ENCODE measurements at regions not wholly inside any gene's neighbourhood (a gene's known extent, or its start where the extent isn't known, plus 50 kb on each side); places are given as distances from the start of the nearest gene placed in this dataset.
"Not testable (repeated sequence)": the region's sequence is repeated elsewhere in the genome, so short reads cannot be mapped to it uniquely, and the experiment has no call there.

DNA sequence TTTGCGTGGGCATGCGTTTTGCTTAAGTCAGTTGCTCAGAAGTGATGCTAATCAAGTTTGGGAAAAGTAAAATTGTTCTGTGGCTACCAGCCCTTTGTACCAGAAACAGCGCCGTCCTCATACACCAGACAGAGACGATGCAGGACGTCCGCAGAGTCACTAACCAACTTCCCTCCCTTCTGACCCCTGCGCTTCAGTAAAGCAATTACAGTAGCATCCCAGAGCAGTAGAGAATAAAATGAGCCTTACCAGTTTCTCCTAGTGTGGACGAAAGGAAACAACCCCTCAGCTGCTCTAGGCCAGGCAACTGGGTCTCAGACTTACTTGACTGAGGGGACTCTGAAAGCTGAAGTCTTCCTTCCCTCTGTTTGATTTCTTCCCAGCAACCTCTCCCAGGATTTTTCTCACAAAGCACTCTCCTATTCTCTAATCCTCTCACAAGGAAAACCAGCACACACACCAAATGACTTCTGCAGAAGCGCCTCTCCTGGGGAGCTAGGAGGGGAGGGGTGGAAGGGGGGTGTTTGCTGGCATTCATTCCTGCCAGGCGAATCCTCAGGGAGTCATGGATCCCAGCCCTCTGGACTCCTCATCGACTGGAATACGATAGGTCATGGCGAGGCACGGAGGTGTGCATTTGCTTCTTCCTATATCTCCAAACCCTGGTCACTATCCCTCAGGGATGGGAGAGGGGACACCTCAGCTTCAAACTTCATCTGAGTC is 56.0 kb upstream of the MID1 start:
- no peaks in the 10 kb centered on the region for H3K36me3 Mint-ChIP-seq
- no peak for ATAC-seq
- no peaks in the 10 kb centered on the region for H3K4me1 Mint-ChIP-seq
- H3K9me3 Mint-ChIP-seq = no peaks in the 10 kb centered on the region
- no peak overlapping the region for H3K27ac Mint-ChIP-seq
- no peak overlapping the region for H3K4me3 Mint-ChIP-seq
- H3K27me3 Mint-ChIP-seq = no peaks in the 10 kb centered on the region

DNA sequence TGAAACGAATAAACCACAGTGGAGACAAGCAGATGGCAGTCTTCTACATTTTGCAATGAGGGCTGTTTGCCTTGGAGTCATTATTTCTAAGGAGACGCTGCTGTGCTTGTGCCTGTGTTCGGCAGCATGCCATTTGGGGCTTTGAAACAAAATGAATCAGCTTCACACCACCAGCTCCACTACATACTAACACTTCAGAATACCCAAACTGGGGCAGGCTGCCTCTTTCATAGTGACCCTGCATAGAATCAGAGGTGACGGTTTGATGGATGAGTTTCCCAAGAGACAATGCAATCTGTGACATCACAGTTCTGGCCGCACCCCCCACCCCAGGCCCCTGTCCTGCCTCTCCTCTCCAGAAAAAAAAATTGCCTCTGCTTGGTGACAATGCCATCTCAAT is 57.1 kb upstream of the MID1 start:
- Mint-ChIP-seq H3K4me1 (no peaks in the 10 kb centered on the region), H3K9me3 (no peaks in the 10 kb centered on the region), H3K36me3 (no peaks in the 10 kb centered on the region), H3K27ac (no peak overlapping the region), H3K4me3 (no peak overlapping the region), H3K27me3 (no peaks in the 10 kb centered on the region)
- ATAC-seq = no peak

DNA sequence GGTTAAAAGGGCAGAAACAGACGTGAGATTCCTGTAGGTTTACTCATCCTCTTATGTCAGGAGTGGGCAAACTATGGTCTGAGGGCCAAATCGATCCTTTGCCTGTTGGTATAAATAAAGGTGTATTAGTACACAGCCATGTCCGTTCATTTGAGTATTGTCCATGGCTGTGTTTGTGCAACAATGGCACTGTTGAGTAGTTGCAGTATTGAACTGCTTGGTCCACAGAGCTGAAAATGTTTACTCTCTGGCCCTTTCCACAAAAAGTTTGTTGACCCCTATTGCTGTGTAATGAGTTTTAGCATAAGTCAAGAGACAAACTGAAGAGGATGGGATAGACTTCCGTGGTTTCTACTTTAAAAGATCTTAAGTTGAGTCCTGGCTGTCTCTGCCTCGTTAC is 59.0 kb upstream of the MID1 start:
- no peak overlapping the region for H3K4me3 Mint-ChIP-seq

DNA sequence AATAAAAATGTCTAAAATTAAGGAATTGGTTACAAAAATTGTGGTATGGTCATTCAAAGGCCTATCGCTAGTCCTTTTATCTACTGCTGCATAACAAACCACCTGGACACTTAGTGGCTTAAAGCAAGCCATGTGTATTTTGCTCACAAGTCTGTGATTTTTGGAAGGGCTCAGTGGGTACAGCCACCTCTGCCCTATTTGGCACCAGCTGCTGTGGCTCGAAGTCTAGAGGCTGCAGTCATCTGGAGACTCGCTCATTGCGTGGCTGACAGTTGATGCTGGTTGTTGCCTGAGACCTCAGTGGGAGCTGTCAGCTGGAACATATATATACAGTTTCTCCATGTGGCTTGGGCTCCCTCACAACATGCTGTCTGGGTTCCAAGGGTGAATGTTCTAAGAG is 60.8 kb upstream of the MID1 start:
- Mint-ChIP-seq H3K27ac (no peak overlapping the region), H3K27me3 (no peaks in the 10 kb centered on the region), H3K36me3 (no peaks in the 10 kb centered on the region), H3K9me3 (no peaks in the 10 kb centered on the region), H3K4me3 (no peak overlapping the region), H3K4me1 (no peaks in the 10 kb centered on the region)
- no peak for ATAC-seq

More for the DNA sequence above, 59.0 kb upstream of the MID1 start:
- Mint-ChIP-seq H3K27ac (no peak overlapping the region), H3K36me3 (no peaks in the 10 kb centered on the region), H3K27me3 (no peaks in the 10 kb centered on the region), H3K4me1 (no peaks in the 10 kb centered on the region), H3K9me3 (no peaks in the 10 kb centered on the region)
- no peak for ATAC-seq

DNA sequence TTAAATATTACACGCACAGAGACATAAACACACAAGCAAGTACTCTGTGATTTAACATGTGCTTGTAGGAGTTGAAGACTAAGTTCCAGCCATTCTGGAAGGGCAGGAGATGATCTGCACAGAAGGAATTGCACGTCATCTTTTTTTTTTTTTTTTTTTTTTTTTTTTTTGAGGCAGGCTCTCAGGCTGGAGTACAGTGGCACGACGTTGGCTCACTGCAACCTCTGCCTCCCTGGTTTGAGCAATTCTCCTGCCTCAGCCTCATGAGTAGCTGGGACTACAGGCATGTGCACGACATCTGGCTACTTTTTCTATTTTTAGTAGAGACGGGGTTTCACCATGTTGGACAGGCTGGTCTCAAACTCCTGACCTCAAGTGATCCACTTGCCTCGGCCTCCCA is 63.2 kb upstream of the MID1 start:
- H3K36me3 Mint-ChIP-seq, H3K4me1 Mint-ChIP-seq, H3K27me3 Mint-ChIP-seq, H3K4me3 Mint-ChIP-seq, H3K27ac Mint-ChIP-seq, ATAC-seq, H3K9me3 Mint-ChIP-seq: not testable (repeated sequence)

DNA sequence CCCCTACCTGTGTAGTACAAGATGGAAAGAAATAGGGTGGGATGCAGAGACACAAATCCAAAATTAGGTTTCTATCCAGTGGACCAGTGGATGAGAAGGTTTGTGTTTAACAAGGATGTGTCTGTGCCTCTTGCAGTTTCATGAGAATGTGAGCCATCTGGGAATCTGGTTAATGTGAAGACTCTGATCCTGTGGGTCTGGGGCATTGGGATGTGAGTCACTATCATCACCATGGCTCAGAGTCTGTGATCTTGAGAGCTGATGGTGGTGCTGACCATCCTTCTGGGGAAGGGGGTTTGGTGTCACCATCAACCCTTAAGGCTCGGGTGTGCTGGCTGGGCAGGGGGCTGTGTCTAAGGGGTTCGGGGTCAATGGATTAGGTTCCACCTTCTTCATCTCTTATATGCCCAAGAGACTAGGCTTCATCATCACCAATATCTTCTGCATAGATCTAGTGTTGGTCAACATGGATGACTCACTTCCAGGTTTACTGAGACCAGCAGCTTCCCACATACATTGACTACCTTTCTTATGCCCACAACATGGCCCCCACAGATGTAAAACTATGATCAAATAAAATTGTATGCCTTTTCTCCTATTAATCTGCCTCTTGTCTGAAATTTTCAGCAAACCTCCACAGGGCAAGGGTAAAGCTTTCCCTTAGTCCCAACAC is 65.7 kb upstream of the MID1 start:
- Mint-ChIP-seq H3K4me1 (no peaks in the 10 kb centered on the region), H3K27me3 (no peaks in the 10 kb centered on the region), H3K27ac (no peak overlapping the region), H3K4me3 (no peak overlapping the region), H3K36me3 (no peaks in the 10 kb centered on the region), H3K9me3 (peaks cover 2% of the 10 kb centered on the region)
- ATAC-seq = no peak

DNA sequence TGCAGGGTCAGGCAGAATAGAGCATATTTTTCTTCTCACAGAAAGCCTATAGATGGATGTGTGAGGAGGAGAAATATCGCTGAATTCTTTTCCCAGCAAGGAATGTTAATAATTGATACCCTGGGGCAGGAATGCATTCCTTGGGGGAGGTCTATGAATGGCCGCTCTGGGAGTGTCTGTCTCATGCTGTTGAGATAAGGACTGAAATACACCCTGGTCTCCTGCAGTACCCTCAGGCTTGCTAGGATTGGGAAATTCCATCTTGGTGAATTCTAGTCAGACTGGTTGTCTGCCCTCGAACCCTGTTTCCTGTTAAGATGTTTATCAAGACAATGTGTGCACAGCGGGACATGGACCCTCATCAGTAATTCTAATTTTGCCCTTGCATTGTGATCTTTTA is 71.4 kb upstream of the MID1 start:
- not testable (repeated sequence) for H3K27ac Mint-ChIP-seq, H3K9me3 Mint-ChIP-seq, ATAC-seq, H3K27me3 Mint-ChIP-seq, H3K4me1 Mint-ChIP-seq, H3K36me3 Mint-ChIP-seq, H3K4me3 Mint-ChIP-seq

DNA sequence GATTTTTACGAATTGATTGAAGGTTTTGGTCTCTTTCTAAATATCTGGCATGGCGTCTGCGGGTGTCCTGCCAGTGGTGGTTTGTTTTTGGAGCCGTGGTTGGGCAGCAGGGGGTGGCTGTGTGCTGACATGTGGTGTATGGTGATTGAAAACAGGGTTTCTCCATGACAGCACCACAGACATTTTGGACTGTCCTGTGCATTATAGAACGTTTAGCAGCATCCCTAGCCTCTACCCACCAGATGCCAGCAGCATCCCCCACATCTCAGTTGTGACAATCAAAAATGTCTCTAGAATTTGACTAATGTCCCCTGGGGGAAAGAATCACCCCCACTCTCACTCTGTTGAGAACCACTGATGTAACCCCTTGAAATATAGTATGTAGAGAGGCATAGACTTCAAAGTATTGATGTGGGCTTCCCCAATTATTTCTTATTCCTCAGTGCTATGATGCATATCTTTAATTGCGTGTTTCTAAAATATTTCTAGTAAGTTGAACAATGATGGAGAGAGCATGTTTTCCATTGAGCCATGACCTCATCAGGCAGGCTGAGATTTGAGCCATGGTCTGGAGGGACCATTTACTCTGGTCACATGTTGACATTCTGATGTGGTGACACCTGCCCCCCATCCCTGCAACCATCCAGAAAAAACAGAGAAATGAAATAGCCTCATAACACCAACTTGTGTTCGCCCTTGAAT is 77.4 kb upstream of the MID1 start:
- Mint-ChIP-seq H3K4me1 (no peaks in the 10 kb centered on the region), H3K4me3 (no peak overlapping the region), H3K27me3 (no peaks in the 10 kb centered on the region), H3K36me3 (no peaks in the 10 kb centered on the region), H3K9me3 (no peaks in the 10 kb centered on the region), H3K27ac (no peak overlapping the region)
- no peak for ATAC-seq

DNA sequence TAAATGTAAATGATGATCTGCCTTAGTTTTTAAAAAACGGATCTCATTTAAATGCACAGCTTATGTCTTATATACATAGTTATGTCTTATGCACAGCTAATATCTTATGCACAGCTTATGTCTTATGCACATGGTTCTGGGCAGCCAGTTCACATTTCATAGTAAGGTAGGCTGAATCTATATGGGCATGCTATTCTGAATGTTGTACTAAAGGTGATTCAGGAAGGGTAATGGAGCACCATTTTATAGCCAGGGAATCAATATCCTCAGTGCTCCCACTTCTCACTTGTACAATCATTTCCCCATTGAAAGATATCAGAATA is 77.9 kb upstream of the MID1 start:
- Mint-ChIP-seq H3K9me3 (no peaks in the 10 kb centered on the region), H3K27ac (no peak overlapping the region), H3K4me3 (no peak overlapping the region), H3K27me3 (no peaks in the 10 kb centered on the region), H3K4me1 (no peaks in the 10 kb centered on the region), H3K36me3 (no peaks in the 10 kb centered on the region)
- no peak for ATAC-seq

DNA sequence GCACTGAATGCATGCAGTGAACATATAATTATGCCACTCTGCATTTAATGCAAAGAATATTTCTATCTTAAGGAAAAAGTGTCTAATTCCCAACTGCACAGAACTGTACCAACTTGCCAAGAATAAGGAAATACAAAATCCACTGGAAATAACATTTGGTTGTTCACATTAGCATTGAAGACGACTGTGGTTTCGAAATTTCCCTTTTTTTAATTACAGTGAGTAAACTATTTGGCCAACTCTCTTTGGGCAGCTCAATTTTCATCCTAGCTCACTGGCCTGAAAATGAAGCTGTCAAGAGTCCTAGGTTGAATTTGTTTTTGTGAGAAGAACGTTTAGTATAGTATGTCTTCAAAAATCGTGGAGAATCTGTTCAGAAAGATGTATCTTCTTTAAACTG is 81.6 kb upstream of the MID1 start:
- Mint-ChIP-seq H3K27ac (no peak overlapping the region), H3K9me3 (no peaks in the 10 kb centered on the region), H3K36me3 (no peaks in the 10 kb centered on the region), H3K4me1 (no peaks in the 10 kb centered on the region), H3K4me3 (no peak overlapping the region), H3K27me3 (no peaks in the 10 kb centered on the region)
- no peak for ATAC-seq

DNA sequence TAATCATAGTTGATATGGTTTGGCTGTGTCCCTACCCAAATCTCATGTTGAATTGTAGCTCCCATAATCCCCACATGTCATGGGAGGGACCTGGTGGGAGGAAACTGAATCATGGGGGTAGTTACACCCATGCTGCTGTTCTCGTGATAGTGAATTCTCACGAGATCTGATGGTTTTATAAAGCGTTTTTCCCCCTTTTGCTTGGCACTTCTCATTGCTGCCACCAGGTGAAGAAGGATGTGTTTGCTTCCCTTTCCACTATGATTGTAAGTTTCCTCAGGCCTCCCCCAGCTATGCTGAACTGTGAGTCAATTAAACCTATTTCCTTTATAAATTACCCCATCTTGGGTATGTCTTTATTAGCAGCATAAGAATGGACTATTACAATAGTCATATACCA is 86.0 kb upstream of the MID1 start:
- H3K4me3 Mint-ChIP-seq, H3K27me3 Mint-ChIP-seq, H3K4me1 Mint-ChIP-seq, ATAC-seq, H3K27ac Mint-ChIP-seq, H3K36me3 Mint-ChIP-seq, H3K9me3 Mint-ChIP-seq: not testable (repeated sequence)

DNA sequence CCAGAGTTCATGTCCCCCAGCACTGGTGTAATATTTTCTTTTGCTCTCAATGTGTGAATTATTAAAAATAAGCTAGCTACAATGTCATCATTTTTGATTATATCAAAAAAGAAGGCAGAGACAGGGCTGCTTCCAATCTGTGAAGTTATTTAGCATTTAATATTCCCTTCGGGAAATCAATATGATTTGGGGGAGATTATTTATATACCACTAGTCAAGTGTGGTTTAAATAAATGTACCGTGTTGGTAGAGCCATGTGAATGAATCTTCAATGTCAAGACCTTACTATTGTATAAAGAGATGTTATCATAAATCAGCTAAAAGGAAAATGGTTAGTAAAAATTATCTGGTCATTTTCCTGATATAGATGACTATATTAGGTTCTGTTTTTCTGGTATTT is 87.4 kb upstream of the MID1 start:
- H3K27ac Mint-ChIP-seq = no peak overlapping the region
- no peak for ATAC-seq
- no peaks in the 10 kb centered on the region for H3K36me3 Mint-ChIP-seq
- H3K27me3 Mint-ChIP-seq = no peaks in the 10 kb centered on the region
- H3K4me1 Mint-ChIP-seq = no peaks in the 10 kb centered on the region
- H3K9me3 Mint-ChIP-seq = no peaks in the 10 kb centered on the region
- no peak overlapping the region for H3K4me3 Mint-ChIP-seq

DNA sequence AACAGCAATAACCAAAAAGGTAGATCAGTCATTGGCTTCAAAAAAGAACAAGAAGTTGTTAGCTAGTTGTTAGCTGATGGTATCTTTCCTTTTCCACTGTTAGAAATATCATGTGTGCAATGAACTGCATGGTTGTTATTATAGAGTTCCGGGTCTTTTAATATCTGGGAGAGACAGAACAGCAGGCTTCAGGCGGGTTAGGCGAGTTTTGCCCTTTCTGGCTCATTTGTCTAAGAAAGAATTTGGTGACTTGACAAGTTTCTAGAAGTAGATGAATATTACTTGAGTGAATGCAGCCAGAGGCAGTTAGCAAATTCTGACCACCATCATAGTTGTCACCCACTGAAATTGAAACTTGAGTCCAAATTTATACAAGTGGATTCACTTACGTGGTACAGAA is 88.9 kb upstream of the MID1 start:
- no peaks in the 10 kb centered on the region for H3K36me3 Mint-ChIP-seq
- H3K9me3 Mint-ChIP-seq = no peaks in the 10 kb centered on the region
- ATAC-seq = no peak
- no peak overlapping the region for H3K27ac Mint-ChIP-seq
- no peak overlapping the region for H3K4me3 Mint-ChIP-seq
- no peaks in the 10 kb centered on the region for H3K27me3 Mint-ChIP-seq
- H3K4me1 Mint-ChIP-seq = no peaks in the 10 kb centered on the region

DNA sequence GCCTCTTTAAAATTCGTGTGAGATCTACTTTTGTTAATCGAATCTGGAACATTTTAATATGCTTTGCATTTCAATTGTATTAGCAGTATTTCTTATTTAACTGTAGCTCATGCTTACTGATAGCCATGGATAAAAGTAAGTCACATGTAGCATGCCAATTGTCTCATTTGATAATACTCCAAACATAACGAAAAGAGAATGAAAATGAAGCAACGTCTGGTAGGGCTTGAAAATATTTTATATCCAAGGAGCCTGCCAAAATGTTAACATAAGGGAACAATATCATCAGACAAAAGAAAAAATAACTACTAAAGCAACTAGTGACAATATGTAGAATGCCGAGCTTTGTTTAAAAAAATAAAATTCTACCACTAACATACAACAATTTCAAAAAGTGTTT is 94.1 kb upstream of the MID1 start:
- no peaks in the 10 kb centered on the region for H3K9me3 Mint-ChIP-seq
- no peak overlapping the region for H3K4me3 Mint-ChIP-seq
- ATAC-seq = no peak
- H3K27ac Mint-ChIP-seq = no peak overlapping the region
- H3K36me3 Mint-ChIP-seq = no peaks in the 10 kb centered on the region
- H3K4me1 Mint-ChIP-seq = no peaks in the 10 kb centered on the region
- H3K27me3 Mint-ChIP-seq = no peaks in the 10 kb centered on the region

DNA sequence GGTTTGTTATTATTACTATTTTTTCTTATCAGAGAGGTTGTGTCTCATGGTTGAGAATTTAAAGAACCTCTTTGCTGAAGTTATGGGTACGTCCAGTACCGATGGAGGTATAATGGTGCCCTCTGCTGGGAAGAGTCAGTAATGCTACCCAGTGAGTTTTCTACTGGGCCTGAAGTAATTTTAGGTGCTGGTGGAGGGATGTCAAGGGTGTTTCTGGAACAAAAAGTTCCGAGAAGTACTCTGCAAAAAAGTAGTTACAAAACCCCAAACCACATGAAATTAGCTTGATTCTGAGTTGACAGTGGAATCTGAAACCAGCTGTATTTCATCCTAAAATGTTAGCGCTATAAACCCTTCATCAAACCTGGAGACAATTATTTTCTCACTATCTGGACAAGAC is 102.5 kb upstream of the MID1 start:
- no peaks in the 10 kb centered on the region for H3K36me3 Mint-ChIP-seq
- no peaks in the 10 kb centered on the region for H3K9me3 Mint-ChIP-seq
- H3K4me1 Mint-ChIP-seq = no peaks in the 10 kb centered on the region
- ATAC-seq = no peak
- no peaks in the 10 kb centered on the region for H3K27me3 Mint-ChIP-seq
- no peak overlapping the region for H3K27ac Mint-ChIP-seq
- H3K4me3 Mint-ChIP-seq = no peak overlapping the region

DNA sequence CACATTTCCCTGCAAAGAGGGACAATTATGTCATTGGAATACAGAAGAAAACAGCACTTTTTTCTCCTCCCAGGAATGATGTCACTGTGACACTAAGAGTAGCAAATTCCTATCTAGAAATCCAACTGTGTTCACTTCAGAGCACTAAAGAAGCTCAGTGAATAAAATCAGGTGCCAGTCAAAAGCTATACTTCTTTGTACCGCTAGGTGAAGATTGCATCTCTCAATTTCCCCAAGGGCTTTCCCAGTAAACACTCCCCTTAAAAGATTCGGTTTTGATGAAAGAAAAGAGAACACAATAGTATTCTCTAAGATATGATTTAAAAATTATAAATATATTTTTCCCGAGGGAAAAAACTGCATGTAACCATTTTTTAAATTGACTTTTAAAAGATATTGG is 104.7 kb upstream of the MID1 start:
- H3K9me3 Mint-ChIP-seq = no peaks in the 10 kb centered on the region
- H3K27ac Mint-ChIP-seq = no peak overlapping the region
- no peaks in the 10 kb centered on the region for H3K4me1 Mint-ChIP-seq
- no peaks in the 10 kb centered on the region for H3K27me3 Mint-ChIP-seq
- no peaks in the 10 kb centered on the region for H3K36me3 Mint-ChIP-seq
- no peak for ATAC-seq
- H3K4me3 Mint-ChIP-seq = no peak overlapping the region
